ENCODE measurements at regions not wholly inside any gene's neighbourhood (a gene's known extent, or its start where the extent isn't known, plus 50 kb on each side); places are given as distances from the start of the nearest gene placed in this dataset.
"Not testable (repeated sequence)": the region's sequence is repeated elsewhere in the genome, so short reads cannot be mapped to it uniquely, and the experiment has no call there.

GRCh38 chr6:12481292-12481691 lies 191.1 kb downstream of the EDN1 start:
- no peak for DNase-seq

GRCh38 chr6:12481850-12482249 lies 191.7 kb downstream of the EDN1 start:
- no peak for DNase-seq

GRCh38 chr6:12482386-12483375 lies 192.5 kb downstream of the EDN1 start:
- no peak for DNase-seq

DNA sequence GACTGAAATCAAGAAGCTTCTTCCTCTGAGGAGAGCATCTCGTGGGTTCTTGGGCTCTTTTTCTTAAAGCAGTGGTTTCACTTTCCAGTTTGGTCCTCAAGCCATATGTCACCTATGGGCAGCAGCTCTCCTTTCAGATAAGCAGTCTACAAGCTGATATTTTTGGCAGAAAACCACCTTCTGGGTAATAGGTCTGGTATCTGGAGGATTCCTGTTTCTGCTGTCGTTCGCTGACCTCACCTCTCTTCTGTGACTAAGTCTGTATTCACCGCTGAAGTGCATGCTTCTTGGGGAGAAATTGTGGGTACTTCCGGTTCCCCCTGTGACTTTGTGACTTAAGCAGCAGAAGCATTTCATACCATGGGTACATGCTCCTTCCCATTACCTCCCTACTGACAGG lies 193.6 kb downstream of the EDN1 start:
- DNase-seq, result no peak

DNA sequence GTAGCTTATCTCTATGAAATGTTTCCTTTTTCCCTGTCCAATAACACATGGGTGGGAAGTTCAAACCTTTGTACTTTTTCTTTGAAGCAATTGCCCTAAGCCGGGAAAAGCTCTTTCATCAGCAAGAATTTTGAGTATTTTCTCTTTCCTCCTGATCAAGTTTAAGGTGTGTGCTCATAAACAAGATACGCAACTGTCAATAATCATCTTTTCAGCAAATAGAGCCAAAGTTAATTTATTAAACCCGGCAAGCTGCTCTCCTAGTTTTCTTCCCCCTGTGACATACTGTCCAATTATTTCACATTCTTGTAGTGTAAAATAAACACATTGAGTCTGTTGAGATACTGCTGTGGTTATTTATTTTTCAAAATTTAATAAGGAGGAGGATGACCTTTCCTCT lies 194.4 kb downstream of the EDN1 start:
- DNase-seq, result no peak

- DNase-seq, result no peak
Measured at GRCh38 chr6:12485226-12485764, 195.1 kb downstream of the EDN1 start.

DNA sequence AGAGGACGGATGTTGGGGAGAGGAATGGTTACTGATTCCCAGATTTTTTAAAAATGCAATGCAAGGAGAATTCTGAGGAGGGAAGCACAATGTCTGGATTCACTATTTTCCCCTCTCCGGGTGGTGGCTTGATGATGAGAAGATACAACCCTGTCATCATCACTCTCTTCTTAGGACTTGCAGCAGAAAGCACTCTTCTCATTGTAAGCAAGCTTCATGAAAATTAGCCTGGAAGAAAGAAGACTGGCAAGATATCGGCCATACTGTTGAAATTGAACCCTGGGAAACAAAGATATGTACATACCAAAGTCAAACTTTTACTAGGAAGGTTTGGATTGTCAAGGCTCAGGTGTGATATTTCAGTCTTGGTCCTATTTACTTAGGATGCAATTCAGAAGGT lies 195.7 kb downstream of the EDN1 start:
- DNase-seq, result no peak

- no peak for DNase-seq
Measured at GRCh38 chr6:12490351-12490903, 200.3 kb downstream of the EDN1 start.

- DNase-seq, result no peak
Measured at GRCh38 chr6:12490904-12491571, 200.9 kb downstream of the EDN1 start.

DNA sequence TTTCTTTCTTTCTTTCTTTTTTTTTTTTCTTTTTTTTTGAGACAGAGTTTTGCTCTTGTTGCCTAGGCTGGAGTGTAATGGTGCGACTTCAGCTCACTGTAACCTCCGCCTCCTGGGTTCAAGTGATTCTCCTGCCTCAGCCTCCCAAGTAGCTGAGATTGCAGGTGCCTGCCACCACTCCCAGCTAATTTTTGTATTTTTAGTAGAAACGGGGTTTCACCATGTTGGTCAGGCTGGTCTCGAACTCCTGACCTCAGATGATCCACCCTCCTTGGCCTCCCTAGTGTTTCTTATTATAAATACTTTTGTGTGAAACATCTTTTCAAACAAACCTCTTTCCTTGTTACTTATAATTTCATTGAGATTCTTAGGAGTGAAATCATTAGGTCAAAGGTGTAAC lies 202.8 kb downstream of the EDN1 start:
- DNase-seq, result not testable (repeated sequence)

- no peak for DNase-seq
Measured at GRCh38 chr6:12493446-12493845, 203.3 kb downstream of the EDN1 start.

DNA sequence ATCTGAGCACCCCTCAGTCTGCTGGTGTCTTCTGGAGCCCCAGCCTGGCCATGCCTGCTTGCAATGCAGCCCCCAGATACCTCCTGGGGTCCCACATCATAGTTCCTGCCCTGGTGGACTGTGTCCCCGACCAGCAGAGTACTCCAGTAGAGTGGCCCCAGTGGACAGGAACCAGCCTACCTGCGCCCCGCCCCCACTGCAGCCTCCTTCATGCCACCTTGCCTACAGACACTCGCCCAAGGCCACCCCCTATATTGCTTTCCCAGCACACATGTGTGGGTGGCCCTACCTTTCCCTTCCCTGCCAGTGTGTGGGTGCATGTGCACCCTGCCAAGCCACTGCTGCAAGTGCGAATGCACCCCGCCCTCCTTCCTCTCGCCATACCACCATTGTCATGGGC lies 204.0 kb downstream of the EDN1 start:
- no peak for DNase-seq

DNA sequence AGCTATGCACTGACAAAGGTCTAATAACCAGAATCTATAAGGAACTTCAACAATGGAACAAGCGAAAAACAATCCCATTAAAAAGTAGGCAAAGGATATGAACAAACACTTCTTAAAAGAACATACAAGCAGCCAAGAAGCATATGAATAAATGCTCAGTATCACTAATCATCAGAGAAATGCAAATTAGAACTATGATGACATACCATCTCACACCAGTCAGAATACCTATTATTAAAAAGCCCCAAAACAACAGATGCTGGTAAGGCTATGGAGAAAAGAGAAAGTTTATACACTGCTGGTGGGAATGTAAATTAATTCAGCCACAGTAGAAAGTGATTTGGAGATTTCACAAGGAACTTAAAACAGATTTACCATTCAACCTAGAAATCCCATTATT lies 211.8 kb downstream of the EDN1 start:
- no peak for DNase-seq

DNA sequence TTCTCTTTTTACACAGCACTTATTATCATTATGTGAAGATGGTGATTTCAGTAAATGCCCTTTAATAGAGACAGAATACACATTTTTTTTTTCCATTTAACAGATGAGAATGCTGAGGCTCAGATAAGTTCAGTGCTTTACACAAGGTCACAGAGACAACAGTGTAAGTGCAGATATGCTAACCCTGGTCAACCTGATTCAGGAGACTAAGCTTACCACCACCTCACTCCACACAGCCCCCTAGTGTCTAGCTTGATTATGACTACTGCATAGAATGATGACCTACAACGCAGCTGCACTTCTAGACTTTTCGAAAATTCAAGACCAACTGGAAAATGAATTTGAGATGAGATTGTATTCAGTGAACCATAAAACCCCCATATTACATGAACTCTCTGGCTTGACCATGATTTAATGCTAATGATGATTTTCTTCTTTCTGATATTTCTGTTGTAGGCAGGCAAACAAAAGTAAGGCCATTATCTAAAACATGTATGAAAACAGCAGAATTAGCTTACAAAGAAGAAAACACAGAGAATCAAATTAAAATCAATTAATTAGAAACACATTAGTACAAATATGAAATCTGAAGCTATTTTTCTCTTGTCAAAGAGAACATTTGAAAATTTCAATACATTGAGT lies 212.1 kb upstream of the PHACTR1 start:
- no peak for DNase-seq

GRCh38 chr6:12505486-12505885 lies 211.1 kb upstream of the PHACTR1 start:
- DNase-seq, result no peak

- DNase-seq, result no peak
Measured at GRCh38 chr6:12506159-12506558, 210.4 kb upstream of the PHACTR1 start.

DNA sequence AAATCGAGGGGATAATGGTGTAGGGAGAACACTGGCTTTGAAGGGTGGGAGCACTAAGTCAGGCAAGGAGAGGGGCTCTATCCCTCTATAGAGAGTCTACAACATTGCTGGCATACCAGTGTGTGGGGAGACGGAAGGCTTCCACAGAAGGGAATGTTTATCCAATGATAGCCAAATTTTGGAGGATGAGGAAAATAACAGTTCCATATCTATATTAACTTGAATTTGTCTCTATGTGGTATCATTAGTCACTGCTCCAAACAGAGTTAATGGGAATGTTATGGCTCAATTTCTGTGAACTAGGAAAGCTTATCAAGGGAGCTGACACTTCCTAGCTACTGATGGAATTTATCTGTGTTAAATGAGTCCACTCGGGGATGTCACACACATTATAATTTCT lies 208.9 kb upstream of the PHACTR1 start:
- no peak for DNase-seq

DNA sequence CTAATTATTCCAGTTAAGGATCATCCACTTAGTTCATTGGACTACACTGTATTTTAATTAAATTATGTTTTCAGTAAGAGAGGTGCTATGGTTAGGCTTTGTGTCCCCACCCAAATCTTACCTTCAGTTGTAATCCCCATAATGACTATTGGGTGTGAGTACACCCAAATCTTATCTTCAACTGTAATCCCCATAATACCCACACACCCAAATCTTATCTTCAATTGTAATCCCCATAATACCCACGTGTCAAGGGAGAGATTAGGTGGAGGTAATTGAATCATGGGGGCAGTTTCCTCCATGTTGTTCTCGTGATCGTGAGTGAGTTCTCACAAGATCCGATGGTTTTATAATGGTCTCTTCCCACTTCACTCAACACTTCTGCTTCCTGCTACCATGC lies 208.0 kb upstream of the PHACTR1 start:
- no peak for DNase-seq

GRCh38 chr6:12509060-12509459 lies 207.5 kb upstream of the PHACTR1 start:
- DNase-seq, result no peak

- no peak for DNase-seq
Measured at GRCh38 chr6:12516070-12516469, 200.5 kb upstream of the PHACTR1 start.

DNA sequence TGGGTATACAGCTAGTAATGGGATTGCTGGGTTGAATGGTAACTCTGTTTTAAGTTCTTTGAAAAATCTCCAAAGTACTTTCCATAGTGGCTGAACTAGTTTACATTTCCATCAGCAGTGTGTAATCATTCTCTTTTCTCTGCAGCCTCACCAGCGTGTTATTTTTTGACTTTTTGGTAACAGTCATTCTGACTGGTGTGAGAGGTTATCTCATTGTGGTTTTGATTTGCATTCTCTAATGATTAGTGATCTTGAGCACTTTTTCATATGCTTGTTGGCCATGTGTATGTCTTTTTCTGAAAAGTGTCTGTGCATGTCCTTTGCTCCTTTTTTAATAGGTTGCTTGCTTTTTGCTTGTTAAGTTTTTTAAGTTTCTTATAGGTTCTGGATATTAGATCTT lies 194.2 kb upstream of the PHACTR1 start:
- no peak for DNase-seq

- no peak for DNase-seq
Measured at GRCh38 chr6:12523726-12524125, 192.8 kb upstream of the PHACTR1 start.

GRCh38 chr6:12525276-12525675 lies 191.3 kb upstream of the PHACTR1 start:
- no peak for DNase-seq

Data from GF-D8 (cell line).